Choroid plexus epithelial cell (primary cell): ENCODE measurements at regions not wholly inside any gene's neighbourhood (a gene's known extent, or its start where the extent isn't known, plus 50 kb on each side); places are given as distances from the start of the nearest gene placed in this dataset.

ENCODE experiments used
- DNase-seq: peaks from one replicate; pipeline ENCODE4 v3.0.0-alpha.2; 2010; ENCODE audit warnings: low read depth
- H3K4me3 ChIP-seq: 2 replicates; pipeline ENCODE4 v1.5.1; 2011; ENCODE audit warnings: low read depth, mild to moderate bottlenecking, control low read depth, low read length, moderate library complexity
- TF ChIP-seq, protein P1 (sequence below): conservative IDR thresholded peaks from 2 replicates; pipeline ENCODE4 v1.5.1; 2011; ENCODE audit warnings: low read depth, mild to moderate bottlenecking, control low read depth, inconsistent platforms, low read length, moderate library complexity

DNA sequence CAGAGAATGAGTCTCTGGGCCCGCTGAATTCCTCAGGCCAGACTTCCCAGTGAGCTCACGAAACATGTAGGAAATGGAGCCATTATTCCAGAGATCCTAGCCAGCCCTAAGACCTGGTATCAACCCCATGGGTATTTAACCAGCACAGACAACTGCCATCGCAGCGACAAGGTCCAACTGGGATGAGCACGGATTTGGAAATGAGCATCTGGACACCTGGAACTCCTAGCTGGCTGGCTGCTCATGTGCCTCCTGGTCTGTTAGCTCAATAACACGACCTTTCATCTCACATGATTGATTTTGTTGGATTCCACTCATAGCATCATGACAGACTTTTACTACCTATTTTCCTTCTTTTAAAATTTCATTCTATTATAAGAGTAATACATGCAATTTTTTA lies 51.0 kb downstream of the POU3F3 start:
- TF ChIP-seq, protein P1, sequence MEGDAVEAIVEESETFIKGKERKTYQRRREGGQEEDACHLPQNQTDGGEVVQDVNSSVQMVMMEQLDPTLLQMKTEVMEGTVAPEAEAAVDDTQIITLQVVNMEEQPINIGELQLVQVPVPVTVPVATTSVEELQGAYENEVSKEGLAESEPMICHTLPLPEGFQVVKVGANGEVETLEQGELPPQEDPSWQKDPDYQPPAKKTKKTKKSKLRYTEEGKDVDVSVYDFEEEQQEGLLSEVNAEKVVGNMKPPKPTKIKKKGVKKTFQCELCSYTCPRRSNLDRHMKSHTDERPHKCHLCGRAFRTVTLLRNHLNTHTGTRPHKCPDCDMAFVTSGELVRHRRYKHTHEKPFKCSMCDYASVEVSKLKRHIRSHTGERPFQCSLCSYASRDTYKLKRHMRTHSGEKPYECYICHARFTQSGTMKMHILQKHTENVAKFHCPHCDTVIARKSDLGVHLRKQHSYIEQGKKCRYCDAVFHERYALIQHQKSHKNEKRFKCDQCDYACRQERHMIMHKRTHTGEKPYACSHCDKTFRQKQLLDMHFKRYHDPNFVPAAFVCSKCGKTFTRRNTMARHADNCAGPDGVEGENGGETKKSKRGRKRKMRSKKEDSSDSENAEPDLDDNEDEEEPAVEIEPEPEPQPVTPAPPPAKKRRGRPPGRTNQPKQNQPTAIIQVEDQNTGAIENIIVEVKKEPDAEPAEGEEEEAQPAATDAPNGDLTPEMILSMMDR: no peak
- no peak for DNase-seq
- no peak overlapping the region for H3K4me3 ChIP-seq

DNA sequence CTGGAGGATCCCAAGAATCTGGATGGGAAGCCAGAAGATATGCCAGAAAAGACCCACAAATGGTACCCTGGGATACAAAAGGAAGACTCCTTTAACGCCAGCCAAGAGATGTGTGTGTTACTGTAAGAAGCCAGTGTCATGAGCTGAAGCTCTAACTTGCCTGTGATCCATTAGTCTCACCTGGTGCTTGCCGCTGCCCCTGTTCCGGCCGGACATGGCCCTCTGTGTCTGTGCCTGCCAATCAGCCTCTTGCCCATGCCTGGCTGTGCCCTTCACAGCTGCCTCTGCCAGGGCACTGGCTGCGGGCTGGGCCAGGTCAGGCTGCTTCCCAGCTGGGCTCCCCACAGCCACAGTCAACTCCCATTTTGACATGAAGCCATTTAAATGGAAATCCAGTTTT lies 55.4 kb downstream of the POU3F3 start:
- DNase-seq: no peak
- H3K4me3 ChIP-seq: no peak overlapping the region
- TF ChIP-seq, protein P1: no peak

DNA sequence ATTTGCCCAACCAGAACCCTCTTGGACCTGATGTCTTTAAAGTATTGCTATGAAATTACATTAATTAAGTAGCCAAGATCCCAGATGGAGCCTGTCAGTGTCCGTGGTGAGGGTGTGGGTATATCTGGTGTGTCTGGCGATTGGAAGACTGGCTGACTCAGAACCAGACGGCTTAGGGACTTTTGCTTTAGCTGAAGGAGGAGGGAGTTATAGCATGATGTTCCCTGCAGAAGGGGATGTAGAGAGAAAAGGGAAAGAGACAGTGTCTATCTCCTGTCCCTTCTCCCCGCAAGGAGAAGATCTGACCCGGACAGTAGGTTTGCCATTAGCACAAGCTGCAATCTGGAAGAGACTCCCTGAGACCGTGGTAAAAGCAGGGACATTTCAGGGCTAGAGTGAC lies 60.6 kb downstream of the POU3F3 start:
- TF ChIP-seq, protein P1: no peak
- no peak overlapping the region for H3K4me3 ChIP-seq
- no peak for DNase-seq

DNA sequence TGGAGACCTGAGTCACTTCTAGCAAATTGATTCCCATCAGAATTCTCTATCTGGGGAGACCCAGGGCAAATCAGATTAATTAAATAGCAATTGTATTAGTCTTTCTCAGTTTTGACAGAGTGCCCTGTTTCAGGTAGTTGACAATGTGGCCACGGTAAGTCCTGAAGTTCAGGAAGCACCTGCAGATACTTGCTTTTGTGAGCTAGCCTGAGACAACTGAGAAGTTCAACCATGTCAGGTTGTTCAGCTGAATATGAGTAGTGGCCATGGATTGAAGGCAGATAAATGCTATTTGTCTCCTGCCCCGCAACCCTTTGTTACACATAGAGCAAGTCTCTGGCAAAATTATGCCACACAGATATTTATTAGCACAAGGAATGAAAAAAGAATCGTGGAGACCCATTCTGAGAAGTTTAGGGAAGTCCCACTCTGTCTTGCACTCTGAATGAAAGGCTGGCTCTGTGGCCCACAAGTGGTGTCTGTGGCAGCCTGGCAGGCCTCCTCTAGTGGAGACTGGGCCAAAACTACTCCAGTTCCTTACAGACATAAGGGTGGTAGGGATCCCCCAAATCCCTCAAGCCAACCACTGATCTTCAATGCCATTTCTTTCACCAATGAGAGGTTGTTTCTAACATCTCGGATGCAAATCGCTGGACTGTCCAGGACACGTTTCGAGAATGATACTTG lies 61.3 kb downstream of the POU3F3 start:
- no peak for DNase-seq
- TF ChIP-seq, protein P1: no peak
- H3K4me3 ChIP-seq: no peak overlapping the region

DNA sequence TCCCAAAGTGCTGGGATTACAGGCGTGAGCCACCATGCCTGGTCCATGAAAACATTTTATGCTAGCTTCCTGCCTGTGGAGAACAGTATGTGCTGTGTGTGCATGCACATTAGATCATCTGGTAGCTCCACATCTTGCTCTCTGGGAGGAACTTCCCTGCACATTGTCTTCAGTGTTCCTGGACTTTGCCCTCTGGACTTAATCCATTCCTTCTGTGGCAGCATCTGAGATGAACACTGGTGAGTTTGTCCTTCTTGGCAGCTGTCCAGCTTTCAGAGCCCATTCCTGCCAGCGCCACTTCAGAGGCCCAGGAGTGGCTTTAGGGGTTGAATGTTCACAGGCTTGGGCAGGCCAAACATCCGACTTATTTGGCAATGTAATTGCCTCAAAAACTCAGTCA lies 65.2 kb downstream of the POU3F3 start:
- DNase-seq: no peak
- H3K4me3 ChIP-seq: no peak overlapping the region
- TF ChIP-seq, protein P1: no peak

DNA sequence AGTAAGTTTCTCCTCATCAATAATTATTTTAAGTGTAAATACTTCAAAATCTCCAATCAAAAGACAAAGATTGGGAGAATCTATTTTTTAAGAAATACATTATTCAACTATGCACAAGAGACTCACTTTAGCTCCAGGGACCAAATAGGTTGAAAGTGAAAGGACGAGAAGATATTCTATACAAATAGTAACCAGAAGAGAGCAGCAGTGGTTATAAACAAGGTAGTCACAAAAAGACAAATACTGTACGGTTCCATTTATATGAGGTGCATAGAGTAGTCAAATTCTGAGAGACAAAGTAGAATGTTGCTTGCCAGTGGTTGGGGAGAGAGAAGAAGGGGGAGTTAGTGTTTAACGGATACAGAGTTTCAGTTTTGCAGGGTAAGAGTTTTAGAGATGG lies 69.8 kb downstream of the POU3F3 start:
- H3K4me3 ChIP-seq: no peak overlapping the region
- DNase-seq: no peak
- TF ChIP-seq, protein P1: no peak

DNA sequence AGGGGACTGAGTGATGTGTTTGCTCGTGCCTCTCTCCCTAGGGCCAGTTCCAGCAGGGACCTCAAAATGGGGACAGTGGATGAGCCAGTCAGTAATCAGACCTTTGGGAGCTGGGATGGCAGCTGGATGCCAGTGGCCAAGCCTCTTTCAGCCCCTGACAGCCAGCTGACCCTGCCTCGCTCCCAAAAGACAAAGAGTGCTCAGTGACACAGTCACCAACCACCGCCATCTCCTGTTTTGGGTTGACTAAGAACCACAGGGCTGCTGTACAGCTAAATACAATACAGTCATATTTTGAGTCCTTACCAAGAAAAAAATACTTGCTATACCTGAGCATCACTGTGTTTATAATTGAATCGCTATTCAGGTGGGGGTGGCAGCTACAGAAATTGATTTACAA lies 75.7 kb downstream of the POU3F3 start:
- no peak for DNase-seq
- H3K4me3 ChIP-seq: no peak overlapping the region
- TF ChIP-seq, protein P1: no peak
